ENCODE measurements at regions not wholly inside any gene's neighbourhood (a gene's known extent, or its start where the extent isn't known, plus 50 kb on each side); places are given as distances from the start of the nearest gene placed in this dataset.
"Not testable (repeated sequence)": the region's sequence is repeated elsewhere in the genome, so short reads cannot be mapped to it uniquely, and the experiment has no call there.

GRCh38 chr14:106530423-106531107 lies 1004.2 kb downstream of the TMEM121 start:
- TF ChIP-seq CTCF (IDR thresholded peaks at IDR 0.05) (peak in 1 of 7 experiments; percentile 1), EP300 (IDR thresholded peaks at IDR 0.05) (no peak)
- intact Hi-C loops (cut with DNase I; ENCODE audit: low total_unique reads), result no loop called here
- Histone ChIP-seq H3K27me3 (peaks cover 0 to 28% (median 0%) of the 10 kb centered on the region in 3 donors), H3K4me1 (no peaks in the 10 kb centered on the region), H3K36me3 (no peaks in the 10 kb centered on the region), H3K4me3 (no peak overlapping the region), H3K9me3 (peaks cover 0 to 11% (median 0%) of the 10 kb centered on the region in 4 donors), H3K27ac (no peak overlapping the region)
- WGBS, 5 donors, result 60 to 79% (median 65%) methylated on average over 3 to 12 of the region's 12 CpGs
- DNase-seq, result no peak

- intact Hi-C loops (cut with DNase I; ENCODE audit: low total_unique reads), result not testable (repeated sequence)
Measured at GRCh38 chr14:106537597-106537996, 1011.2 kb downstream of the TMEM121 start.

GRCh38 chr14:106538201-106538600 lies 1011.8 kb downstream of the TMEM121 start:
- no peaks in the 10 kb centered on the region for H3K9me3 ChIP-seq
- WGBS, 5 donors, result 55 to 88% (median 81%) methylated on average over 2 of the region's 2 CpGs
- H3K36me3 ChIP-seq, result no peaks in the 10 kb centered on the region
- H3K4me1 ChIP-seq, result no peaks in the 10 kb centered on the region
- no peak for TF ChIP-seq POLR2A (IDR thresholded peaks at IDR 0.05)
- no peak for TF ChIP-seq POLR2AphosphoS5 (IDR thresholded peaks at IDR 0.05)
- TF ChIP-seq CTCF (IDR thresholded peaks at IDR 0.05), result no peak
- no peak for TF ChIP-seq EP300 (IDR thresholded peaks at IDR 0.05)
- H3K27me3 ChIP-seq, result peaks cover 0 to 7% (median 0%) of the 10 kb centered on the region in 3 donors
- intact Hi-C loops (cut with DNase I; ENCODE audit: low total_unique reads), result no loop called here
- no peak for DNase-seq
- no peak overlapping the region for H3K4me3 ChIP-seq
- no peak overlapping the region for H3K27ac ChIP-seq

More at GRCh38 chr14:106537597-106537996, 1011.2 kb downstream of the TMEM121 start:
- H3K4me3 ChIP-seq, H3K36me3 ChIP-seq, H3K9me3 ChIP-seq, H3K27ac ChIP-seq, H3K4me1 ChIP-seq, DNase-seq: not testable (repeated sequence)
- peaks cover 0 to 13% (median 0%) of the 10 kb centered on the region in 3 donors for H3K27me3 ChIP-seq
- WGBS, 5 donors, result 25 to 58% (median 36%) methylated on average over 5 to 8 of the region's 11 CpGs

GRCh38 chr14:106547735-106548434 lies 1021.5 kb downstream of the TMEM121 start:
- TF ChIP-seq POLR2A (IDR thresholded peaks at IDR 0.05), result no peak
- no peak for TF ChIP-seq EP300 (IDR thresholded peaks at IDR 0.05)
- TF ChIP-seq CTCF (IDR thresholded peaks at IDR 0.05), result no peak
- TF ChIP-seq POLR2AphosphoS5 (IDR thresholded peaks at IDR 0.05), result no peak
- no peaks in the 10 kb centered on the region for H3K36me3 ChIP-seq
- WGBS, 5 donors, result 35 to 49% (median 41%) methylated on average over 3 of the region's 3 CpGs
- no peak overlapping the region for H3K4me3 ChIP-seq
- H3K27me3 ChIP-seq, result no peaks in the 10 kb centered on the region
- intact Hi-C loops (cut with DNase I; ENCODE audit: low total_unique reads), result no loop called here
- H3K9me3 ChIP-seq, result no peaks in the 10 kb centered on the region
- no peak for DNase-seq
- no peaks in the 10 kb centered on the region for H3K4me1 ChIP-seq
- no peak overlapping the region for H3K27ac ChIP-seq

- H3K27ac ChIP-seq, result no peak overlapping the region
- no peaks in the 10 kb centered on the region for H3K27me3 ChIP-seq
- WGBS, 5 donors, result 88 to 95% (median 90%) methylated on average over 1 of the region's 1 CpG
- intact Hi-C loops (cut with DNase I; ENCODE audit: low total_unique reads), result no loop called here
- DNase-seq, result no peak
- TF ChIP-seq CTCF (IDR thresholded peaks at IDR 0.05) (no peak), EP300 (IDR thresholded peaks at IDR 0.05) (no peak), POLR2AphosphoS5 (IDR thresholded peaks at IDR 0.05) (no peak), POLR2A (IDR thresholded peaks at IDR 0.05) (no peak)
- no peaks in the 10 kb centered on the region for H3K4me1 ChIP-seq
- H3K36me3 ChIP-seq, result no peaks in the 10 kb centered on the region
- H3K9me3 ChIP-seq, result no peaks in the 10 kb centered on the region
- H3K4me3 ChIP-seq, result no peak overlapping the region
Measured at GRCh38 chr14:106549064-106549463, 1022.7 kb downstream of the TMEM121 start.

All from stomach (tissue), 8 donors.